HCT116 (cell line): ENCODE measurements at regions not wholly inside any gene's neighbourhood (a gene's known extent, or its start where the extent isn't known, plus 50 kb on each side); places are given as distances from the start of the nearest gene placed in this dataset.

Experiments used
- ATAC-seq: fragments of 200-7000 bp; cut with Tn5 transposase; 2 replicates; pipeline ENCODE4 v1.9.1; 2020; ENCODE audit warnings: mild to moderate bottlenecking, moderate library complexity
- BruUV-seq: library from RNA; stranded (reverse); fragments of 400-500 nt; replicated peaks from 2 replicates; lab custom pipeline; 2021; lab: Mats Ljungman, UMichigan
- CTCF ChIA-PET: fragments of 300-600 bp; sonication (Branson Sonifier 250); formaldehyde crosslinking; loops from one replicate; lab custom pipeline; 2021; ENCODE audit warnings: antibody characterized with exemption; lab: Charles Lee
- POLR2A ChIA-PET: fragments of 300-600, 350-600 bp; sonication (Branson Sonifier 250); formaldehyde crosslinking; loops from one replicate; lab custom pipeline; 2021; ENCODE audit warnings: antibody characterized with exemption; lab: Charles Lee
- RAD21 ChIA-PET, 2 experiments: fragments of 300-600 bp; sonication (Branson Sonifier 250); formaldehyde crosslinking; loops; one replicate each; lab custom pipeline; 2023; ENCODE audit warnings: low total read pairs in 2 of 2; ENCODE audit not compliant: uncharacterized antibody in 2 of 2, unreplicated experiment in 2 of 2, low non-redundant PET in 1 of 2; lab: Charles Lee
- DNase-seq: peaks from one replicate; pipeline ENCODE4 v3.0.0-alpha.2; 2010; ENCODE audit warnings: low read depth, low spot score
- H2AFZ ChIP-seq: fragments of 200-600 bp; shearing (Covaris generic), sonication (generic); 2 replicates; pipeline ENCODE4 v1.6.1; 2017; ENCODE audit warnings: low read depth, mixed run types, mixed read lengths, antibody characterized with exemption, low read length; ENCODE audit not compliant: poor library complexity, severe bottlenecking
- H3K27ac ChIP-seq: 2 replicates; pipeline ENCODE4 v1.5.1; 2012; ENCODE audit warnings: low read depth, low read length
- H3K27me3 ChIP-seq: fragments of 200-600 bp; sonication (generic); 2 replicates; pipeline ENCODE4 v1.6.1; 2016; ENCODE audit warnings: mixed run types, low read length, mixed read lengths; ENCODE audit not compliant: insufficient read depth
- H3K36me3 ChIP-seq, 2 experiments: fragments of 200-500 bp in 1 of 2; fragments of 200-600 bp in 1 of 2; sonication (Bioruptor generic) in 1 of 2; sonication (generic) in 1 of 2; 2 replicates each; pipeline versions ENCODE4 v1.5.1 to v1.6.1; 2014 to 2016; ENCODE audit warnings: low read length in 2 of 2, inconsistent platforms in 1 of 2, mixed read lengths in 1 of 2, mixed run types in 1 of 2; ENCODE audit not compliant: insufficient read depth in 2 of 2, control insufficient read depth in 1 of 2
- H3K4me1 ChIP-seq, 2 experiments: fragments of 200-600 bp in 1 of 2; sonication (generic) in 1 of 2; 2 replicates each; pipeline versions ENCODE4 v1.5.1 to v1.6.1; 2012 to 2017; ENCODE audit warnings: low read length in 2 of 2, inconsistent platforms in 1 of 2, mild to moderate bottlenecking in 1 of 2, mixed read lengths in 1 of 2, mixed run types in 1 of 2, moderate library complexity in 1 of 2; ENCODE audit not compliant: insufficient read depth in 2 of 2, control insufficient read depth in 1 of 2
- H3K4me2 ChIP-seq: fragments of 200-600 bp; sonication (generic); 2 replicates; pipeline ENCODE4 v1.6.1; 2017; ENCODE audit warnings: mixed run types, low read length, mixed read lengths
- H3K4me3 ChIP-seq, 2 experiments: fragments of 200-600 bp in 1 of 2; sonication (generic) in 1 of 2; replicated peaks in 1 of 2; 2 replicates each; pipeline ENCODE4 v1.5.1; 2011 to 2016; ENCODE audit warnings: low read length in 2 of 2, control low read depth in 1 of 2, low read depth in 1 of 2, mild to moderate bottlenecking in 1 of 2, mixed read lengths in 1 of 2, mixed run types in 1 of 2
- H3K79me2 ChIP-seq: fragments of 200-600 bp; sonication (generic); 2 replicates; pipeline ENCODE4 v1.6.1; 2017; ENCODE audit warnings: mild to moderate bottlenecking, mixed run types, low read length, moderate library complexity, mixed read lengths; ENCODE audit not compliant: insufficient read depth
- H3K9ac ChIP-seq: fragments of 200-600 bp; sonication (generic); 2 replicates; pipeline ENCODE4 v1.6.1; 2016; ENCODE audit warnings: low read length, mixed read lengths
- H3K9me2 ChIP-seq: fragments of 200-600 bp; sonication (generic), shearing (Covaris generic); 2 replicates; pipeline ENCODE4 v1.6.1; 2017; ENCODE audit warnings: mixed run types, mild to moderate bottlenecking, moderate library complexity; ENCODE audit not compliant: insufficient read depth
- H3K9me3 ChIP-seq, 2 experiments: fragments of 200-500 bp in 1 of 2; fragments of 200-600 bp in 1 of 2; sonication (Bioruptor generic) in 1 of 2; sonication (generic) in 1 of 2; 2 replicates each; pipeline ENCODE4 v1.6.1; 2014 to 2017; ENCODE audit warnings: low read length in 2 of 2, mixed read lengths in 2 of 2, inconsistent platforms in 1 of 2, low read depth in 1 of 2, mild to moderate bottlenecking in 1 of 2, mixed run types in 1 of 2, moderate library complexity in 1 of 2; ENCODE audit not compliant: control insufficient read depth in 1 of 2, insufficient read depth in 1 of 2
- H4K20me1 ChIP-seq: fragments of 200-600 bp; sonication (generic), shearing (Covaris generic); 2 replicates; pipeline ENCODE4 v1.6.1; 2017; ENCODE audit warnings: mixed run types, mild to moderate bottlenecking, moderate library complexity; ENCODE audit not compliant: insufficient read depth
- CBX3 ChIP-seq: IDR thresholded peaks from 2 replicates; pipeline ENCODE4 v1.6.1; 2012; ENCODE audit warnings: low read depth
- CEBPB ChIP-seq: IDR thresholded peaks from 2 replicates; pipeline ENCODE4 v1.6.1; 2012; ENCODE audit warnings: low read depth
- EGR1 ChIP-seq: IDR thresholded peaks from 2 replicates; pipeline ENCODE4 v1.6.1; 2012; ENCODE audit warnings: low read depth
- ELF1 ChIP-seq: IDR thresholded peaks from 2 replicates; pipeline ENCODE4 v1.6.1; 2012; ENCODE audit warnings: low read depth, borderline replicate concordance
- EZH2 ChIP-seq: fragments of 200-600 bp; sonication (generic); IDR thresholded peaks from 2 replicates; pipeline ENCODE4 v1.6.1; 2017; ENCODE audit warnings: antibody characterized with exemption, mixed run types
- EZH2phosphoT487 ChIP-seq: fragments of 200-600 bp; IDR thresholded peaks from 2 replicates; pipeline ENCODE4 v1.6.1; 2018; ENCODE audit warnings: antibody characterized with exemption, borderline replicate concordance
- FOSL1 ChIP-seq: IDR thresholded peaks from 2 replicates; pipeline ENCODE4 v1.6.1; 2012; ENCODE audit warnings: low read depth
- JUND ChIP-seq: IDR thresholded peaks from 2 replicates; pipeline ENCODE4 v1.6.1; 2012
- MAX ChIP-seq: IDR thresholded peaks from 2 replicates; pipeline ENCODE4 v1.6.1; 2012
- POLR2A ChIP-seq: IDR thresholded peaks from 2 replicates; pipeline ENCODE4 v1.7.0; 2011; ENCODE audit warnings: borderline replicate concordance; ENCODE audit not compliant: insufficient read depth, insufficient read length; ENCODE audit errors: extremely low read depth
- POLR2AphosphoS5 ChIP-seq: IDR thresholded peaks from 2 replicates; pipeline ENCODE4 v1.6.1; 2011; ENCODE audit warnings: mild to moderate bottlenecking, low read depth, low read length, moderate library complexity
- RAD21 ChIP-seq: IDR thresholded peaks from 2 replicates; pipeline ENCODE4 v1.6.1; 2012; ENCODE audit warnings: low read depth, mild to moderate bottlenecking
- SIN3A ChIP-seq: IDR thresholded peaks from 2 replicates; pipeline ENCODE4 v1.6.1; 2012; ENCODE audit warnings: low read depth
- SP1 ChIP-seq: IDR thresholded peaks from 2 replicates; pipeline ENCODE4 v1.6.1; 2012; ENCODE audit warnings: low read depth
- ZFX ChIP-seq: fragments of 450-650 bp; IDR thresholded peaks from 2 replicates; pipeline ENCODE4 v1.6.1; 2017
- intact Hi-C: fragments of 100-400 bp; cut with micrococcal nuclease; formaldehyde crosslinking; loops from 2 replicates; pipeline ENCODE4 v1.10.0; 2022
- TF ChIP-seq, protein P1 (sequence below): IDR thresholded peaks from 2 replicates; pipeline ENCODE4 v1.6.1; 2011; ENCODE audit warnings: mild to moderate bottlenecking, low read length, moderate library complexity; ENCODE audit not compliant: insufficient replicate concordance; ENCODE audit errors: extremely low read depth
- TF ChIP-seq, protein P2 (sequence below): IDR thresholded peaks from 2 replicates; pipeline ENCODE4 v1.6.1; 2012; ENCODE audit warnings: low read depth

DNA sequence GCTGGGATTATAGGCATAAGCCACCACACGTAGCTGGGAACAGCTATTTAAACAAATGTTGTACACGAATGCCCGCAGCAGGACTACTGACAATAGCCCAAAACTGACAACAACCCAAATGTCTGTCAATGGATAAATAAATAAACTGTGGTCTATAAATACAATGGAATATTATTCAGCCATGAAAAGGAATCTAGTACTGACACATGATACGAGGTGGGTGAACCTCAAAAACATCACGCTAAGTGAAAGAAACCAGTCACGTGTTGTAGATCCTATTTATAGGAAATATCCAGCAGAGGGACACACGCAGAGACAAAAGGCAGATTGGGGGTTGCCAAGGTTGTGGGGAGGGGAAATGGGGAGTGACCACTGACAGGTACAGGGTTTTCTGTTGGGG lies 390.0 kb upstream of the TNRC6C start (continued):
- TF ChIP-seq, protein P1, sequence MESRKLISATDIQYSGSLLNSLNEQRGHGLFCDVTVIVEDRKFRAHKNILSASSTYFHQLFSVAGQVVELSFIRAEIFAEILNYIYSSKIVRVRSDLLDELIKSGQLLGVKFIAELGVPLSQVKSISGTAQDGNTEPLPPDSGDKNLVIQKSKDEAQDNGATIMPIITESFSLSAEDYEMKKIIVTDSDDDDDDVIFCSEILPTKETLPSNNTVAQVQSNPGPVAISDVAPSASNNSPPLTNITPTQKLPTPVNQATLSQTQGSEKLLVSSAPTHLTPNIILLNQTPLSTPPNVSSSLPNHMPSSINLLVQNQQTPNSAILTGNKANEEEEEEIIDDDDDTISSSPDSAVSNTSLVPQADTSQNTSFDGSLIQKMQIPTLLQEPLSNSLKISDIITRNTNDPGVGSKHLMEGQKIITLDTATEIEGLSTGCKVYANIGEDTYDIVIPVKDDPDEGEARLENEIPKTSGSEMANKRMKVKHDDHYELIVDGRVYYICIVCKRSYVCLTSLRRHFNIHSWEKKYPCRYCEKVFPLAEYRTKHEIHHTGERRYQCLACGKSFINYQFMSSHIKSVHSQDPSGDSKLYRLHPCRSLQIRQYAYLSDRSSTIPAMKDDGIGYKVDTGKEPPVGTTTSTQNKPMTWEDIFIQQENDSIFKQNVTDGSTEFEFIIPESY, result no peak
- TF ChIP-seq POLR2A, result no peak
- TF ChIP-seq POLR2AphosphoS5, result no peak

- POLR2A ChIA-PET, result no interaction called here
- ATAC-seq, result no peak
Measured at GRCh38 chr17:77569846-77570564, 388.5 kb upstream of the TNRC6C start.

More at GRCh38 chr17:77569846-77570564, 388.5 kb upstream of the TNRC6C start:
- no peak overlapping the region for H3K27ac ChIP-seq
- no peak overlapping the region for H3K4me3 ChIP-seq
- H2AFZ ChIP-seq, result no peak overlapping the region
- no peak overlapping the region for H3K4me2 ChIP-seq
- DNase-seq, result no peak
- H3K9me3 ChIP-seq, result no peaks in the 10 kb centered on the region
- no TSS peak for BruUV-seq
- H3K36me3 ChIP-seq, result no peaks in the 10 kb centered on the region
- ChIA-PET CTCF (no interaction called here), RAD21 (no interaction called here)
- no peak overlapping the region for H3K9ac ChIP-seq
- no peaks in the 10 kb centered on the region for H3K9me2 ChIP-seq
- TF ChIP-seq ELF1 (no peak), POLR2A (no peak), ZFX (no peak), FOSL1 (no peak), JUND (no peak), CEBPB (no peak), POLR2AphosphoS5 (no peak), SIN3A (no peak), EGR1 (no peak), CBX3 (no peak), RAD21 (no peak), MAX (no peak), EZH2phosphoT487 (no peak), EZH2 (no peak), SP1 (no peak)
- TF ChIP-seq, protein P2, sequence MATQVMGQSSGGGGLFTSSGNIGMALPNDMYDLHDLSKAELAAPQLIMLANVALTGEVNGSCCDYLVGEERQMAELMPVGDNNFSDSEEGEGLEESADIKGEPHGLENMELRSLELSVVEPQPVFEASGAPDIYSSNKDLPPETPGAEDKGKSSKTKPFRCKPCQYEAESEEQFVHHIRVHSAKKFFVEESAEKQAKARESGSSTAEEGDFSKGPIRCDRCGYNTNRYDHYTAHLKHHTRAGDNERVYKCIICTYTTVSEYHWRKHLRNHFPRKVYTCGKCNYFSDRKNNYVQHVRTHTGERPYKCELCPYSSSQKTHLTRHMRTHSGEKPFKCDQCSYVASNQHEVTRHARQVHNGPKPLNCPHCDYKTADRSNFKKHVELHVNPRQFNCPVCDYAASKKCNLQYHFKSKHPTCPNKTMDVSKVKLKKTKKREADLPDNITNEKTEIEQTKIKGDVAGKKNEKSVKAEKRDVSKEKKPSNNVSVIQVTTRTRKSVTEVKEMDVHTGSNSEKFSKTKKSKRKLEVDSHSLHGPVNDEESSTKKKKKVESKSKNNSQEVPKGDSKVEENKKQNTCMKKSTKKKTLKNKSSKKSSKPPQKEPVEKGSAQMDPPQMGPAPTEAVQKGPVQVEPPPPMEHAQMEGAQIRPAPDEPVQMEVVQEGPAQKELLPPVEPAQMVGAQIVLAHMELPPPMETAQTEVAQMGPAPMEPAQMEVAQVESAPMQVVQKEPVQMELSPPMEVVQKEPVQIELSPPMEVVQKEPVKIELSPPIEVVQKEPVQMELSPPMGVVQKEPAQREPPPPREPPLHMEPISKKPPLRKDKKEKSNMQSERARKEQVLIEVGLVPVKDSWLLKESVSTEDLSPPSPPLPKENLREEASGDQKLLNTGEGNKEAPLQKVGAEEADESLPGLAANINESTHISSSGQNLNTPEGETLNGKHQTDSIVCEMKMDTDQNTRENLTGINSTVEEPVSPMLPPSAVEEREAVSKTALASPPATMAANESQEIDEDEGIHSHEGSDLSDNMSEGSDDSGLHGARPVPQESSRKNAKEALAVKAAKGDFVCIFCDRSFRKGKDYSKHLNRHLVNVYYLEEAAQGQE, result no peak
- peaks cover 14% of the 10 kb centered on the region; the same call in 1 of the 2 replicates for H3K27me3 ChIP-seq
- H3K4me1 ChIP-seq, result peaks cover 6 to 10% of the 10 kb centered on the region in 2 experiments; a peak in 2 of 4 replicates
- intact Hi-C loops, result loop anchor here (10.0 kb wide), 1 partner anchor 1905 kb away; no protein-coding TSS in a partner anchor
- H4K20me1 ChIP-seq, result no peaks in the 10 kb centered on the region
- H3K79me2 ChIP-seq, result no peaks in the 10 kb centered on the region
